ENCODE measurements at regions not wholly inside any gene's neighbourhood (a gene's known extent, or its start where the extent isn't known, plus 50 kb on each side); places are given as distances from the start of the nearest gene placed in this dataset.
A peak's percentile ranks its signal among the peaks of the same experiment; 100 is the strongest.

- H3K4me3 ChIP-seq (ENCODE audit: low read length) = no peak overlapping the region
- no peak for DNase-seq (ENCODE audit: low read depth)
- no peak for TF ChIP-seq CTCF (conservative IDR thresholded peaks at IDR 0.05; ENCODE audit: low read depth, low read length)
Observed at GRCh38 chr1:82829527-82829926, 1028.8 kb downstream of the ADGRL2 start.

- no peak for DNase-seq (ENCODE audit: low read depth)
- TF ChIP-seq CTCF (conservative IDR thresholded peaks at IDR 0.05; ENCODE audit: low read depth, low read length) = no peak
- H3K4me3 ChIP-seq (ENCODE audit: low read length) = no peak overlapping the region
Observed at GRCh38 chr1:82823876-82824275, 1023.1 kb downstream of the ADGRL2 start.

- H3K4me3 ChIP-seq (ENCODE audit: low read length) = peak overlapping the region; percentile 4
- TF ChIP-seq CTCF (conservative IDR thresholded peaks at IDR 0.05; ENCODE audit: low read depth, low read length) = no peak
Observed at GRCh38 chr1:82820816-82821215, 1020.1 kb downstream of the ADGRL2 start.

GRCh38 chr1:82819234-82819633, 1018.5 kb downstream of the ADGRL2 start:
- H3K4me3 ChIP-seq (ENCODE audit: low read length) = no peak overlapping the region
- no peak for TF ChIP-seq CTCF (conservative IDR thresholded peaks at IDR 0.05; ENCODE audit: low read depth, low read length)
- DNase-seq (ENCODE audit: low read depth) = no peak

More at GRCh38 chr1:82820816-82821215, 1020.1 kb downstream of the ADGRL2 start:
- DNase-seq (ENCODE audit: low read depth) = no peak

- H3K4me3 ChIP-seq (ENCODE audit: low read length) = no peak overlapping the region
- TF ChIP-seq CTCF (conservative IDR thresholded peaks at IDR 0.05; ENCODE audit: low read depth, low read length) = no peak
- DNase-seq (ENCODE audit: low read depth) = no peak
Observed at GRCh38 chr1:82818586-82818985, 1017.9 kb downstream of the ADGRL2 start.

GRCh38 chr1:82813386-82813785, 1012.7 kb downstream of the ADGRL2 start:
- DNase-seq (ENCODE audit: low read depth) = no peak
- no peak overlapping the region for H3K4me3 ChIP-seq (ENCODE audit: low read length)
- no peak for TF ChIP-seq CTCF (conservative IDR thresholded peaks at IDR 0.05; ENCODE audit: low read depth, low read length)

- TF ChIP-seq CTCF (conservative IDR thresholded peaks at IDR 0.05; ENCODE audit: low read depth, low read length) = no peak
- H3K4me3 ChIP-seq (ENCODE audit: low read length) = no peak overlapping the region
- DNase-seq (ENCODE audit: low read depth) = no peak
Observed at GRCh38 chr1:82810601-82811000, 1009.9 kb downstream of the ADGRL2 start.

All from retinal pigment epithelial cell (primary cell).